CD4-positive, alpha-beta T cell treated with Interleukin-15 for 1 hour (primary cell): ENCODE measurements at regions not wholly inside any gene's neighbourhood (a gene's known extent, or its start where the extent isn't known, plus 50 kb on each side); places are given as distances from the start of the nearest gene placed in this dataset.
"Not testable (repeated sequence)": the region's sequence is repeated elsewhere in the genome, so short reads cannot be mapped to it uniquely, and the experiment has no call there.

ENCODE experiments used
- DNase-seq: peaks from one replicate; pipeline ENCODE4 v3.0.0-alpha.2; 2020

DNA sequence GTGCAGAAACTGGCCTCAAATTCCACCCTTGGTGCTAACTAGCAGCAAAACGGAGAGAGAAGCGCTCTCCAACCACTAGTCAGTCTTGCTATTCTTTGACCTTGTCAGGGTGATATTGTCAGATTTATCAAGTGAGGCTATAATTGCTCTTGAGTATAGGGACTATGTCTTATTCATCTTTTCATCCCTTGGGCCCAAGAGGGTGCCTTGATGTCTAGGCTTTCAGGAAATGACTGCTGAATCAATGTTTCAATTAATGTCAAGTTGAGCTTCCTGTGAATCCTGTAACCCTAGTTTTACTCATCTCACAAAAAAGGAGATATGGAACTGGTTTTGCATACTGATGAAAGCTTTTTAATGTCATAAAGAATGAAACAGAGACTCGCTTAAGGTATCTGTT lies 701.3 kb downstream of the EDEM1 start:
- DNase-seq, result no peak

DNA sequence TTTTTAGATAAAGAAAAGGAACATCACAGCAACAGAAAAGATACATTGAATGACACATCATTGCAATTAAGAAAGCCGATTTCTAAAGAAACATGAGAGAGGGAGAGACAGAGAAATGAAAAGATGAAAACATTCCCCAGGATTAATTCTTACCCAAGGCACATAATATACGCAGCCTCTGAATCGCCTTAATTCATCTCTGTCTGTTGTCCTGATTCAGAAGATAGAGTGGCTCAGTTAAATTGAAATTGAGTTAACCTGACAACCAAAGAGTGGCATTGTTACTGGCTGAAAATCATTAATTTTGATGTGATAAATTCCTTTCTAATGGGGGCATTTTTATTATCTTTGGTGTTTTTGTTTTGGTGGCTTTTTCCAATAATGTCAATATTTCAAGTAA lies 701.9 kb downstream of the EDEM1 start:
- no peak for DNase-seq

DNA sequence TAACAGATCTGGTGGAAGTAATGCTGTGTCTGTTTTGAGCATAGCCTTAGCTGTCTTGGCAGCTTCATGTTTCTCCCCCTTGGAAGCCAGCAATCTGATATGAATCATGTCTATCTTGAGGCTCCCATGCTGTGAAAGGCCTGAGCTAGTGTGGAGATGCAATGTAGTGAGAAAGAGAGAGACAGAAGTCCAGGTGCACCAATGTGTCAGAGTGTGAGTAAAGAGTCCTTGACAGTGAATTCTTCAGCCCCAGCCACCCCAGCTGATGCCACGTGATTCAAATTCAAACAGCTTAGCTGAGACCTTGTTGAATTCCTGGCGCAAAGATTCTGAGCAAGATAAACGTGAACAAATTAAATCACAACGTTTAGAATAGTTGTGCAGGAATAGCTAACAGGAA lies 704.2 kb downstream of the EDEM1 start:
- no peak for DNase-seq

DNA sequence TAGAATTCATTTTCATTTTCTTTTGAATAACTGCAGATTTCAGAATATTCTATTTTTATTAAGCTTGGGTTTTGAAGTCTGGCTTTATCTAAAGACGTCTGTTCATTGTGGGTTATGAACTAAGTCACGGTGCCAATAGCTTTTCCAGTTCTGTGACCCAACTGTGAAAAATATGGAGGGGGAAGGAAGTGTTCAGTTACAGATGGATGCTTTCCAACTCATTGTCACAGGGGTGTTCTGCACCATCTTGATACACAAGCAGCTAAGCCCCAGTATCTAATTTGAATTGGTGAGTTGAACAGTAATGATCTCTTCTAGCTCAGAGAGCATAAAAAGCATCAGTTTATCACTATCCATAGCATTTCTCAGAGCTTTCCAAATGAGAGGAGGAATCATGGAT lies 710.6 kb downstream of the EDEM1 start:
- no peak for DNase-seq

DNA sequence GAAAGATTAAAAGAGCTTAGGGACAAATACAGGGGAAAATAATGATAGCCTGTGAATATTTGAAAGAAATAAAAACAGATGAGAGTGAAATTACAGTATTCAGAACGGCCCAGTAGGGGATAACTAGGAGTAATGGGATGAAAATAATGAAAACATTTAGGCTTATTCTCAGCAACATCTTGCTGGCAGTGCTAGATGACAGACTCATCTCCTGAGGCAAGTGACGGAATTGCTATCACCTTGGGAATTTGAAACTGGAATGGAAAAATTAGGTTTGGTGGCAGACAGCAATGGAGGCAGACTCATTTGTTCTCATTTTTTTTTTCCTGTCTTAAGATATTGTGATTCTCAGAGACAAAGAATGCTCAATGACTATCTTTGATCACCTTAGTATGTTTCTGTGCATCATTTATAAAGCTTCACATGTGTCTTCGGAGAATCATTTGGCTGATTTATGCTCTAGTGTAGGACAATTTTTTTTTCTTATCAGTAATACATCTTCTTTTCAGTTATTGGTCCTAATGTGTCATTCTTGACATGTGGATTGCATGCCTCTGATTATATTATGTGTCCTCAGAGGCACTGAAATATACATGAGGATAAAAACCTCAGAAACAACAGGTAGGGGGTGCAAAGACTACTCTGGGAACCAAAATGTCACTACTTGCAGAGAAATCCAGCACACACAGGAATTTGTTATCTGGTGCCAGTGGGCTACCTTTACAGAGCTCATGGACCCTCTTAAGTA lies 711.7 kb downstream of the EDEM1 start:
- DNase-seq, result no peak

DNA sequence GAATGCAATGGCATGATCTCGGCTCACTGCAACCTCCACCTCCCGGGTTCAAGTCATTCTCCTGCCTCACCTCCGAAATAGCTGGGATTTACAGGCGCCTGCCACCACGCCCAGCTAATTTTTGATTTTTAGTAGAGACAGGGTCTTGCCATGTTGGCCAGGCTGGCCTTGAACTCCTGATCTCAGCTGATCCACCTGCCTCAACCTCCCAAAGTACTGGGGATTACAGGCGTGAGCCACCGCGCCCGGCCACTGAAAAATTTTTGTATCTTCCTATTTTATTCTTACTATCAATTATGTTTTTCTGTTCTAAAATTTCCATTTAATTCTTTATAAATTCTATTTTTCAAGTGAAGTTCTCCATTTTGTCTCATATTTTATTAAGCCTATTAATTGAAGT lies 730.4 kb downstream of the EDEM1 start:
- no peak for DNase-seq

DNA sequence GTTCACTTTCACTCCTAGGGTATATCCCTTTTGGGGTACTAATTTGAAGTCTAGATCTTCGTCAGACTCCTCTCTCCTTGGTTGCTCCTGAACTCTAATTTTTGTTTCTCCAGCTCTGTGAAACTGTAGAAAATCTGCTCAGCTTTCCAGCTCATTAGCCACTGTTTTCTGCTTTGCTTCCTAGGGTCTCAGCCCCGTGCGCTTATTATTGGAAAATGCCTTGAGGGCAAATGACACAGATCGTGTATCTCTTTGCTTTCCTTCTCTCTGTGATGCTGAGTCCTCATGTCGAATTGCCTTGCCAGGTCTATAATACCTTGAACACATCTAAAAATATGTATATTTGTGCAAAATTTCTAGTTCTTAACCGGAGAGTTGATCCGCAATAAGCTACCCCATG lies 731.1 kb downstream of the EDEM1 start:
- no peak for DNase-seq

DNA sequence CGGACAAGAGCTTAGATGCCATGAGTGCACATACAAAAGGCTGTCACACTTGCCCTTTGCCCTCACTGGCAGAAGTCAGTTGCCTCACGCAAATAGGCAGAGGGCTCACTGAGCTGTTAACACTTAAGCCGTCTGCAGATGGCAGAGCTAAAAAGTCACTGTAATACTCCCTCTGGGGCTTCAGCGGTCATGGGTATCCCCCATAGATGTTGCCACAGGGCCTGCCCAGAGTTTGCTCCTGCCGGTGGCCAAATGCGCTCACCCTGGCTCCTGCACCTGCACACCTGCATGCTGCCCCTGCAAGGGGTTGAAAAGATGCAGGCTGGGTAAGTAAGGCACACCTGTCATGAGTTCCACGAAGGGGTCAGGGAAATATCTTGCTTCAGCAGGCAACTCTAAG lies 741.5 kb downstream of the EDEM1 start:
- DNase-seq, result no peak

DNA sequence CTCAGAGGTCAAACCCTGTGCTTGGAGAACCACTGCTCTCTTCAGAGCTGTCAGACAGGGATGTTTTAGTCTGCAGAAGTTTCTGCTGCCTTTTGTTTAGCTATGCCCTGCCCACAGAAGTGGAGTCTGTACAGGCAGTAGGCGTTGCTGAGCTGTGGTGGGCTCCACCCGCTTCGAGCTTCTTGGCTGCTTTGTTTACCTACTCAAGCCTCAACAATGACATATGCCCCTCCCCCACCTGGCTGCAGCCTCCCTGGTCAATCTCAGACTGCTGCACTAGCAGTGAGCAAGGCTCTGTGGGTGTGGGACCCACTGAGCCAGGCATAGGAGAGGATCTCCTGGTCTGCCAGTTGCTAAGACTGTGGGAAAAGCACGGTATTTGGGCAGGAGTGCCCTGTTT lies 756.6 kb downstream of the EDEM1 start:
- DNase-seq, result not testable (repeated sequence)

DNA sequence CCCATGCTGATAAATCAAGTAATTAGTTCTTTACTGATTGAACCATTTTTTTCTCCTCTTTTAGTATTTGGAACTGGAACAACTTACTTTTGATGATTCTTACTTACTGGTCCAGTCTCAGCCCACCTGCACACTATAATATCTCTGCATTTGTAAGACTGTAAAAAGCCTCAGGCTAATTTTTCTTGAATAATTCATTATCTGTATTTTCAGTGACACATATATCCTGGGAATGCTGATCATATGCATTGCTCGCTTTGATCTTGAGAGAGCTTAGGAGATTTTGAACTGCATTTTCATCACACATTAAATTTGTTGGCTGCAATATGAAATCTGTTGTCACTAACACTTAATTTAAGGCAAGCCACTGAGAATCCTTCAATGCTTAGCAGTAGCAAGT lies 760.6 kb downstream of the EDEM1 start:
- DNase-seq, result no peak

DNA sequence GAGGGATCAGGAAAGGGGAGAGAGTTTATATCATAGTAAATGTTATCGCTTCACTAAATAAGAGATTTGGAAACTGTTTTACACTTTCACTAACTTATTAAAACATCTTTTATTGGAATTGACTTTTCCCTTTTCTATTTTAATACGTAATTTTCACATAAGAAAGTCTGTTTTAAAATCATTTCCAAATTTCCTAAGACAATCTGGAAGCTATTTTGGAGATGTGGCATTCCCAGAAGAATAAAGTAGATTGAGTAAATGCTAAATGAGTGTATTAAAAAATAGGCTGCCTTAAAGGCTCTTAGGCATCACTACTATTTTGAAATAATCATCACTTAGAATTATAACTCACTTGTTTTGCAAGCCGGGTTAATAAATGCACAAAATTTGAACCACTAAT lies 763.5 kb downstream of the EDEM1 start:
- DNase-seq, result no peak

DNA sequence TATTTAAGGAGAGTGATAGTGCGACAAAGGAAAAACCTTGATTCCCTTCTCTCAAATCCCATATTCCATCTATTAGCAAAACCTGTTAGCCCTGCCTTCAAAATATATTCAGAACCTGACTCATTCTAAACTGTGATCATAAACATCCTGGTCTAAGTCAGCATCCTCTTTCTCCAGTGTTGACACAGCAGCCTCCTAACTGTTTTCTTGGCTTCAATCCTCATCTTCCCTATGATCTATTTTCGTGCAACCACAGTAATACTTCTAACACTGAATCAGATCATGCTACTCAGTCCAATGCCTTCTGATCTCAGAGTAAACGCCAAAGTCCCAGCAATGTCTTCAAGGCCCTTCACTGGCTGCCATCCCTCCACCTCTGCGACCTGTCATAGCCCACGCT lies 785.1 kb downstream of the EDEM1 start:
- DNase-seq, result no peak

DNA sequence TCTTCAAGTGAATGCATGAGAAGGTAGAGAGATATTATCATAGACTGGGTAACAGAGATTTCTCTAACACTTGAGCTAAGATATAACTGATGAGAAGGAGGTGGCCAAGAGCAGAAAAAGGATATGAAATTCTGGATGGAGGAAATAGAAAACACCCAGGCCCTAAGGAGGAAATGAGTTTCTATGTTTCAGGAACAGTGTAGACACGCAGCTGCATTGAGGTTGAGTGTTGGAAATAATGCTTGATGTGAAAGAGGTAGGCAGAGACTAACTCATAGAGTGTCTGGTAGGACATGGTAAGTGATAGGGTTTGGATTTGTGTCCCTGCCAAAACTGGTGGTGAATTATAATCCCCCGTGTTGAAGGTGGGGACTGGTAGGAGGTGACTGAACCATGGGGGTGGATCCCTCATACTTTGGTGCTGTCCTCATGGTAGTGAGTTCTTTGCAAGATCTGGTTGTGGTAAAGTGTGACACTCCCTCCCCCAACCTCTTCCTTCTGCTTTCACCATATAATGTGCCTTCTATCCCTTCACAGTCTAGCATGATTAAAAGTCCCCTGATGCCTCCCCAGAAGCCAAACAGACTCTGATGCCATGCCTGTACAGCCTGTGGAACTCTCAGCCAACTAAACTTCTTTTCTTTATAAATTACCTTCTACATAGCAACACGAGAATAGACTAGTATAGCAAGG lies 787.3 kb downstream of the EDEM1 start:
- DNase-seq, result no peak

DNA sequence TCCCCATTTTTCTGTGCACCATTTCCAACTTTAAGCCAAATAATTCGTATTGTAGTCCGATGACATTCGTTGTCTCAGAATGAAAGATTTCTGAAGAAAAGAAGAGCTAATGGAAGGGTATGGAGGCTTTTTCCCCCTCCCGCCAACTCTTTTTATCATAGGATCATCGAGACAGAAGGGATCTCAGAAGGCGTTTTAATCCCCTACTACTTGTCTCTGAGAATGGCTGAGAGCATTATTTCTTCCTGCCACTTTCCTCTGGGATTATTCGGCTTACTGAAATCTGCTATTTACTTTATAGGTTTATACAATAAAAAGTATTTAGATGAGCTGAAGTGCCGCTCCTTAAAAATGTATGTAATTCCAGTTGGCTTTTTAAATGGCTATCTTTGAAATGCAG lies 789.8 kb downstream of the EDEM1 start:
- DNase-seq, result no peak

DNA sequence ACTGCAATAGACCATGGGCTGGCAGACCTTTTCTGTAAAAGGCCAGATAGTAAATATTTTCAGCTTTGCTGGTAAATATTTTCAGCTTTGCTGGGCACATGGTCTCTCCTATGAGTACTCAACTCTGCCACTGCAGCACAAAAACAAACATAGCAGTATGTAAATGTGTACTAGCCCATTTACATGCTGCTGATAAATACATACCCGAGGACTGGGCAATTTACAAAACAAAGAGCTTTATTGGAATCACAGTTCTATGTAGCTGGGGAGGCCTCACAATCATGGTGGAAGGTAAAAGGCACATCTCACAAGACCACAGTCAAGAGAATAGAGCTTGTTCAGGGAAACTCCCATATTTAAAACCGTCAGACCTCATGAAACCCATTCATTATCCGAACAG lies 793.0 kb downstream of the EDEM1 start:
- DNase-seq, result no peak

DNA sequence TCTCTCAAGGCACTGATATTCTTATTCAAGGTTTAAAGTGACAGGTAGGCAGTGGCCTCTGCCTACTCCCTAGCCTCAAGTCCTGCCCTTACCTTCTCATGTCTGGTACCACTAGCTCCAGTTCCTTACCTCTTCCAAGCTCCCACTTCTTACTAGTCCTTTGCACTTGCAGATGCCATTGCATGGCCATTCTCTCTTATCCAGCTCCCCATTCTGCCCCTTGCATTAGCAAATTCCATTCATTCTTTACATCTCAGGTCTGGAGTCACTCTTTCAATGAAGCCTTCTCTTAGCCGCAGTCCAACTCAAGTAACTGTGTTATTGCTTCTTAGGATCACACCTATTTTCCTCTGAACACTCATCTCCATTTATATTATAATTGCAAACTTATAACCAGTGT lies 807.1 kb downstream of the EDEM1 start:
- DNase-seq, result no peak

DNA sequence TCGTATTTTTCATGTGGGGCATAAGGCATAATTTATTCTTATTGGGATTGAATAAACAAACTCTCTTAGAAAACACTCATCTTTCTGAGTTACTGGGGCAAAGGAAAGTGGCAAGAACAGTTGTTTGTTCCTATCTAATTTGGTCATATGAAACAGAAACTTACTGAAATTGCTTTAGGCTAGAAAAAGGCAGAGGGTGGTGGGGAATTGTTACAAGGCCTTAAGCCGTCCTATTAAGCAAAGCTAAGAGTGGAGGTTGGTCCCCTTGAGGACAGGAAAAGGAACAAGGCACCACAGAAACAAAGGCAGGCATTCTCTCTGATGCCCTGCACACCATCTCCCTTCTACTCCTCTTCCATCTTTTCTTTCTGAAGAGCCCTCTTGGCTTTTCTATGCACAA lies 830.9 kb downstream of the EDEM1 start:
- DNase-seq, result no peak

DNA sequence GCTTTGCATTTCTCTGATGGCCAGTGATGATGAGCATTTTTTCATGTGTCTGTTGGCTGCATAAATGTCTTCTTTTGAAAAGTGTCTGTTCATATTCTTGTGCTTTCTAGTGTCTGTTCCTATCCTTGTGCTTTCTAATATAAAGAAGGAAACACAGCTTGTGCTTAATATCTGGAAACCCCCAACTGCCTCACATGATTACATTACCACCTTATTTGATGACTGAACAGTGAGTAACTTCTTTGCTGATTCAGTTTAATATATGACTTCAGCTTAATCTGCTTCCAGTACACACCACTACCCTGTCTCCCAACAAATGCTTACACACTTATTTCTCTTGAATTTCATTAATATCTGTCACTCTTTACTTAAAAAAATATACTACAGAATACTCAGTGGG lies 835.1 kb downstream of the EDEM1 start:
- no peak for DNase-seq

DNA sequence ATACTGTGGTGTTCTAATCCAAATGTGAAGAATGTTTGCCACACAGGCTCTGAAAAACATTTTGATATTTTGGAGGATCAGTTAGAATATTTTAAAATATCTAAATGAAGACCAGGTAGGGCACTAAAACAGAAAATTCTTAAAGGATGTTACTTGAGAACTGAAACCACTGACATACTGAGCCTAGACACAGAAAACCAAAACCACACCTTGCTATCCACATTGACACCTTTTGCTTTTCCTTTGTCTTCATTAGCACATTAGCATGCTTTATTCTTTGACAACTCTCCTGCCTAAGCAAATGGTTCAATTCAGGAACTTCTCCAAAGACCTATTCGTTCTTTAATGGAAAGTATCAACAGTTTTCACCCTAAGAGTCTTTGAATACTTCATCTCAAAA lies 835.9 kb upstream of the GRM7 start:
- no peak for DNase-seq

DNA sequence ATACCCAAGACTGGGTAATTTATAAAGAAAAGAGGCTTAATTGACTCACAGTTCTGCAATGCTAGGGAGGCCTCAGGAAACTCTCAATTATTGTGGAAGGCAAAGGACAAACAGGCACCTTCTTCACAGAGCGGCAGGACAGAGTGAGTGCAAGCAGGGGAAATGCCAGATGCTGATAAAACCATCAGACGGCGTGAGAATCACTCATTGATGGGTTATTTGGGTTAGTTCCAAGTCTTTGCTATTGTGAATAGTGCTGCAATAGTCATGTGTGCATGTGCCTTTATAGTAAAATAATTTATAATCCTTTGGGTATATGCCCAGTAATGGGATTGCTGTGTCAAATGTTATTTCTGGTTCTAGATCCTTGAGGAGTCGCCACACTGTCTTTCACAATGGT lies 830.3 kb upstream of the GRM7 start:
- not testable (repeated sequence) for DNase-seq

DNA sequence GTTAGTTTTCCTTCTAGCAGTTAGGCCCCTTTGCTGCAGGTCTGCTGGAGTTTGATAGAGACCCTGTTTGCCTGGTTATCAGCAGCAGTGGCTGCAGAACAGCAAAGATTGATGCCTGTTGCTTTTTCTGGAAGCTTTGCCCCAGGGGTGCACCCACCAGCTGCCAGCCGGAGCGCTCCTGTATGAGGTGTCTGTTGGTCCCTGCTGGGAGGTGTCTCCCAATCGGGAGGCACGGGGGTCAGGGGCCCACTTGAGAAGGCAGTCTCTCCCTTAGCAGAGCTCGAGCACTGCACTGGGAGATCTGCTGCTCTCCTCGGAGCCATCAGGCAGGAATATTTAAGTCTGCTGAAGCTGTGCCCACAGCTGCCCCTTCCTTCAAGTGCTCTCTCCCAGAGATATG lies 825.3 kb upstream of the GRM7 start:
- no peak for DNase-seq

DNA sequence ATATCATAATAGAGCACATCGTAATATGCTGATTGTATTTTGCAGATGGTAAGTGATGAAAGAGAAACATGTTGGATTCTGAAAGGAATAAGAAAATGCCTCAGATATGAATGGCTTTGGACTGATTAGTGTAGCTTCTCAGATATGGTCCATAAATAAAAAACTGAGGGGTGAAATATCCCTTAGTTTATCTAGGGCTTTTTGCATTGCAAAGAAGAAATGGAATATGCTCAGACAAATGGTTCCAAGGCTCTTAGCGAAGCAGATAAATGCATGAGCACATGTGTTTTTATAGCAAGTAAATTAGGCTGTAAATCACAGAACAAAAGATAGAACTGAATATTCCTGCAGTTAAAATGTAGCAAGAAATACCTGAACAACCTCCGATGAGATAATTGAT lies 820.9 kb upstream of the GRM7 start:
- no peak for DNase-seq

DNA sequence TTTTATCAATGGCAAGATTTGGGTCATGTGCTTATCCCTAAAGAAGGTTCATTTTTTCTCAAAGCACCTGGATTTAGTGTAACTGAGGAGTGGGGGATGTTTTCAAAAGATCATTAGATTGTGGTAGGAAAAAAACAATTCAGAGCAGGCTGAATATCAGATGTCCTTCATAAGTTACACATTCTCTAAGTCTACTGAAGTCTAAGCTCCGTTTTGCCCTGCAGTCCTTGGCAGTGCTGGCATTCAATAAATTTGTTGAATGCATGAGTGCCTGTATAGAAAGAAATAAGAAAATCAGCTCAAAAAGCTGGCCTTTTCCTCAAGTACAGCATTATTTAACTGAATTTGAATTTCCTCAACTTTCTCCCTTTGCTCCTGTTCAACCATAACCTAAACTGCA lies 819.0 kb upstream of the GRM7 start:
- no peak for DNase-seq

DNA sequence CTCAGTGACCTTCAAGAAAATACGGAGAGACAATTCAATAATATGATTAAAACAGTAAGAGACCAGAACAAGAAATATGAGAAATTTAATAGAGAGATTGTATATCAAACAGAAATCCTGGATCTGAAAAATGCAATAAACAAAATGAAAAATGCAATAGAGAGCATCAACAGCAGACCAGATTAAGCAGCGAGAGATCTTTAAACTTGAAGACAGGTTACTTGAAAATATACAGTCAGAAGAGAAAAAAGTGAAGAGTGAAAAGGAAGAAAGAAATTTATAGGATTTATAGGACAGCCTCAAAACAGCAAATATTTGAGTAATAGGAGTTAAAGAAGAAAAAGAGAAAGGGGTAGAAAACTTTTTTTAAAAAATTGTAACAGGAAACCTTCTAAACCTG lies 813.9 kb upstream of the GRM7 start:
- no peak for DNase-seq

DNA sequence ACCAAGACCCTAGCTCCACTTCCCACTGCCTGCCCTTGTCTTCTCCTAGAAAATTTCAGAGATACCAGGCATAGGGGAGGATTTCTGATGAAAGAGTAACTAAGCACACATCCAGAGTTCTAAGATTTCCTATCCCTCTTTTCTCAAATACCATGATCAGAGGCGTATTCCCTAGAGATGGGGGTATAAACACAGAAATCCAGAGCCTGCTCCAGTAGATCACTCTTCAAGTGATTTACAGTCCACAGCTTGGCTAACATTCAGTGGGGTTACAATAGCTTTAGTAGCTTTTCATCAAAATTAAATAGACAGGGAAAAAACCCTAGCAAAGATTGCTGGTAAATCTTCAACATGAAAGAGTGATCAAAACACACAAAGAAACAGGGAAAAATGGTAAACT lies 800.7 kb upstream of the GRM7 start:
- no peak for DNase-seq
